ENCODE measurements at regions not wholly inside any gene's neighbourhood (a gene's known extent, or its start where the extent isn't known, plus 50 kb on each side); places are given as distances from the start of the nearest gene placed in this dataset.

GRCh38 chr4:30283336-30283735 is 436.8 kb upstream of the PCDH7 start:
- TF ChIP-seq EZH2 (IDR thresholded peaks at IDR 0.05; ENCODE audit: borderline replicate concordance, insufficient read depth, low read length, poor library complexity, severe bottlenecking): no peak
- TF ChIP-seq EP300 (conservative IDR thresholded peaks at IDR 0.05; ENCODE audit: poor library complexity, severe bottlenecking): no peak
- TF ChIP-seq MXI1 (conservative IDR thresholded peaks at IDR 0.05; ENCODE audit: poor library complexity, severe bottlenecking): no peak
- no peak for TF ChIP-seq CTCF (IDR thresholded peaks at IDR 0.05; ENCODE audit: poor library complexity, severe bottlenecking)

Measured in neural cell (in vitro differentiated cells).